HG02870 (cell line): ENCODE measurements at regions not wholly inside any gene's neighbourhood (a gene's known extent, or its start where the extent isn't known, plus 50 kb on each side); places are given as distances from the start of the nearest gene placed in this dataset.
"Not testable (repeated sequence)": the region's sequence is repeated elsewhere in the genome, so short reads cannot be mapped to it uniquely, and the experiment has no call there.

Source experiments
- ATAC-seq: cut with Tn5 transposase; IDR thresholded peaks from one replicate; pipeline ENCODE4 v1.9.1; 2021; ENCODE audit warnings: mild to moderate bottlenecking, moderate library complexity; ENCODE audit not compliant: unreplicated experiment

DNA sequence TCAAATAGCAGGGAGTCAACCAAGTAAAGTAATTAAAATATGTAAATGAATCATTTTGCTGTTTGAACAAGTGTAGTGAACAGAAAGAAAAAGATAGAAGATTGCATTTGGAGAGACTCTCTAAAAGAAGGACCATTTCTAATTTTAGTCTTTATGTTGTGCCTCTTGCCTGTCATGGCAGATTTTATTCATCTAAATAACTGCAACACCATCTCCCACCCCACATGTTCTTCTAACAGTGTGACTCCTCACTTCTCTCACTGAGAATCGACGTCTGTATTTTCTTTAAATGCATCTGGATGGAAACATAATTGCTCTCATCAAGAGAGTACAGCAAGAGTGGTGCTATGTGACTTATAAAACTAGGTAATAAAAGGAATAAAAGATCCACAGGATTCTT, 439.9 kb upstream of the GBE1 start:
- no peak for ATAC-seq

GRCh38 chr3:82198009-82198408, 436.6 kb upstream of the GBE1 start:
- no peak for ATAC-seq

- no peak for ATAC-seq
These were observed 435.2 kb upstream of the GBE1 start for GRCh38 chr3:82196645-82197044.

DNA sequence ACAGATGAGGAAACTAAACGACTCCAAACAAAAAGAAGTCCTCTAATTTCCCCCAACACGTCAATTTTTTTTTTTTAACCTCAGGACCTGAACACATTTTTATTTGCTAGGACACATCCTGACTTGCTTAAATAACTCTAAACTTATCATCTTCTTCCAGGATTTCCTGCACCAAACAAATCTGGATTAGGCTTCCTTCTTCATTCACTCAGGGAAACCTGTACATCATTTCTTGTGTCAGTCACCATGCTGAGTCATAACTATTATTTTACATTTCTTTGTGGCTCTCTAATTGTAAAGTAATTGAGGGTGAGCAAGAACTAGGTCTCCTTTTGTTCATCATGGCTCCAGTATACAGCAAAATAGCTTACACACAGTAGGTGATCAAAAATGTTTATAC, 433.4 kb upstream of the GBE1 start:
- ATAC-seq = no peak

- no peak for ATAC-seq
These were observed 424.6 kb upstream of the GBE1 start for GRCh38 chr3:82186017-82186416.

- no peak for ATAC-seq
These were observed 417.8 kb upstream of the GBE1 start for GRCh38 chr3:82179291-82179690.

- ATAC-seq = no peak
These were observed 416.8 kb upstream of the GBE1 start for GRCh38 chr3:82178291-82178690.

DNA sequence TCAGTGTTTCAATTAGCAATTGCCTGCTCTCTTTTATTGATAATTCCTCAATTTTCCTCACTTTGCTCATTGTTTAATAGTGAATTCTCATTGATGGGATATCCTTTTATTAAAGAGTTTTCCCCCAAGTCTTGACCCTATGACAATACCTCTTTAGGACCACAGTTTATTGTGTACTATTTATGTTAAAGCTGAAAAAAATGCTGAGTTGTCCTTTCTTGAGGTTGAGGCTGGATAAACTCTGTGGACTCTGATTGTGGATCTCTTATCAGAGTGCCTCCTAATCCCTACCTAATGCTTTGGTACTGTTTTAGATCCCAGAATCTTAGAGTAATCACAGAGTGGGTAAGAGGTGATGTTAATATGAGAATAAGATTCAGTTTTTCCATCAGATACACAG, 416.3 kb upstream of the GBE1 start:
- no peak for ATAC-seq

GRCh38 chr3:82165266-82165665, 403.8 kb upstream of the GBE1 start:
- ATAC-seq = no peak

DNA sequence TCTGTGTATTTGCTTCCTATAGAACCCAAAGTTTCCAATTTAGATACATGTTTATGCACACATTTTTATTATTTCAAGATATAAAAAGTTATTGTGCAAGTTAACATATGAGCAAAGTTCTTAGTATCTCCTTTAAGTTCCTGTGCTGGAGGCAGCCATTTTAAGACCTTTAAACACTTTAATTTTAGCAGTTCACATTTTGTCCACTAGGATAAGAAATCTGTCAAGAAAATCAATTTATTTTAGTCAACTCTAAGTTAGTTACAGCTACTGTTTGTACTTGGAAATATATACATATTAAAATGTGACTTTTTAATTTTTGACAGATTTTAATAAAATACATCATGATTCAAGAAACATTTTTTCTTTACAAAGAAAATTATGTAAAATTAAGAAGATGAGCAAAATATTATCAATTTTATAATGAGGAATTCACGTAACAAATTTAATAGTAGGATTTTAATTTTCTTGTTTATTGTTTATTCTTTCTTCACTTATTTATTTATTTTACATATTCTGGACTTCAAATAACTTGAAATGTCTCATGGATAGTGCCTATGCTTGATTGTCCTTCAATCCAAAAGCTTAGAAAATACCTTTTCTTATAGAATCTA, 402.6 kb upstream of the GBE1 start:
- ATAC-seq = peak; percentile 48

DNA sequence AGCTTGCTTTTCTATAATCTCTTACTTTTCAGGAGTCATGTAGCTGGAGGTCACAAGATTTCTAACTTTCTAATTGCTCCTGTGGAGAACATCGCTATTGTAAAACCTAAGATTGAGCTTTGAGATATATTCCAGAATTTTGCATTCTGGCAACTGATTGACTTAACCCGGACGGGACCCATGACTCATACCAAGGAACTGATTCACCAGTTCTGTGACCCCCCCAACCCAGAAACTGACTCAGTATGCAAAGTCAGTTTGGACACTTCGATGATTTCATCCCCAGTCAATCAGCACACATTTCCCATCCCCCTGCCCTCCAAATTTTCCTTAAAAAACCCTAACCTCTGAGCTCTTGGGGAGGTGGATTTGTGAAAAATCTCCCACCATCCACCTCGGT, 396.5 kb upstream of the GBE1 start:
- no peak for ATAC-seq

DNA sequence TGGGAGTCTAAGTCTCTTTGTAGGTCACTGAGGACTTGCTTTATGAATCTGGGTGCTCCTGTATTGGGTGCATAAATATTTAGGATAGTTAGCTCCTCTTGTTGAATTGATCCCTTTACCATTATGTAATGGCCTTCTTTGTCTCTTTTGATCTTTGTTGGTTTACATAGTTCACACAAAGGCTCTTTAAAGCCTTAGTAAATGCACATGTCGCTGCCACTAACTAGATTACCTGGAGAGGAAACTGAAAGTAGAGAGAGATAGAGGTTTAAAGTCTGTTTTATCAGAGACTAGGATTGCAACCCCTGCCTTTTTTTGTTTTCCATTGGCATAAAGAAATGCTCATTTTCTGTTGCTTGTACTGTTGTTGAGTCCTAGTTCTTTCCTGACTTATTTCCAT, 392.4 kb upstream of the GBE1 start:
- ATAC-seq = not testable (repeated sequence)

DNA sequence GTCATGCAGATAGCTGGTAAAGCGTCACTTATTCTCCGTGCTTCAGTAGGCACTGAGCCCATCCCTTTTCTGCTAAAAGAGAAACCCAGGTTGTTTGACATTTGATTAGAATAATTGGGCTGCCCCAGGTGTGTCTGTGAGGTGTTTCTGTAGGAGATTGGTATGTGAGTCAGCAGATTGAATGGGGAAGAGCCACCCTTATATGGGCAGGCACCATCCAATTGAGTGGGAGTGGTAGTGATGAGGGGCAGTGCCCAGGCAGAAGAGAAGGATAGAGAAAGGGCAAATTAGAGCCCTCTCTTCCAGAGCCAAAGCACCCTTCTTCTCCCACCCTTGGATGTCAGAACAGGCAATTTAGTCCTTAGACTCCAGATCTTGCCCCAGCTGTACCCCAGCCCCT, 384.3 kb upstream of the GBE1 start:
- no peak for ATAC-seq

DNA sequence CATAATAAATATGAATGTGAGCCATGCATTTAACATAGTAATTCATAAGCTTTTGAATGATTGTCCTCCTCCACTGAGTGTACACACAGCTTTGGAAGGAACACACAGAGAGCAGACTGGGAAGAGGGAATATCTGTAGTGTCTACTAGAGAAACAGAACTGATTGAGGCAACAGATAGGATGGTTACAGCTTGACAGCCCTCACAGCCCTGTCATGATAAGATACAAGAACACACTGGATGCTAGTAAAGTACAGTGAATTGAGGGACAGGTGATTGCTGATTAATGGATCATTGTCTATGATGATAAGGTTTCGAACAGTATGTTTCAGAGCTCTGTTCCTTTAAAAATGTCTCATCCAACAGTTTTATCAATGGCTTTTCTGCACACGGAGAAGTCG, 383.4 kb upstream of the GBE1 start:
- ATAC-seq = no peak

DNA sequence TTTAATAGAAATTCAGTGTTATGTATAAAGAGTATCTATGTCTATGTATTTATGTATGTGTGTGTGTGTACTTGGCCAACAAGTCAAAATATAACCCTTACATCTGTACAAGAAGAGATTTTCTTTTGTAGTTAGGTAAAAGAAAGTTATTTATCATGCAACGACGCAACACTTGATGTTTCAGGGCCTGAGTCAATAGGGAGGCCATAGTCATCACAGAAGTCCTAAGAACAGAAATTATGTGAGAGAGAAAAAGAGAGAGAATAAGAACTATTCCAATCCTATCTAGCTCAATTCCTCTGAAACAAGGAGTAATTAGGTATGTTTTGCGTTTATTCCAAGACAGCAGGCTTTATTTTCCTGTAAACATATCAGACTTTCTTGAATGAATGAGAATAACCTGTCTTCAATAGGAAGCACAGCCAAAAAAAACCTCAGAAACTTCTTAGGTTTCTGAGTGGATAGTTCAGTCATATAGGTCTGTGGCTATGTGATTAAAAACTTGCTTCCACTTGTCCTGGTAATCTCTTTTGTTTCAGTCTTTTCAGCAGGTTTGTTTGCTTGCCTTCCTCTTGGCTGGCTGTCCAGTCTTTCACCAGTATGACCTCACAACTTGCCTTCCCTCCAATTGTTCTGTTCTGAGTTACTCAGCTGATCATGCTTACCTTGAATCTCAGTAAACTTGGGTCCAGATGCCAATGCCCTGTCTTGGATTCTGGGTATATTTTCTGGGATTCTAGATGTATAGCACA, 382.4 kb upstream of the GBE1 start:
- peak; percentile 37 for ATAC-seq

- ATAC-seq = no peak
These were observed 380.1 kb upstream of the GBE1 start for GRCh38 chr3:82141592-82141991.

DNA sequence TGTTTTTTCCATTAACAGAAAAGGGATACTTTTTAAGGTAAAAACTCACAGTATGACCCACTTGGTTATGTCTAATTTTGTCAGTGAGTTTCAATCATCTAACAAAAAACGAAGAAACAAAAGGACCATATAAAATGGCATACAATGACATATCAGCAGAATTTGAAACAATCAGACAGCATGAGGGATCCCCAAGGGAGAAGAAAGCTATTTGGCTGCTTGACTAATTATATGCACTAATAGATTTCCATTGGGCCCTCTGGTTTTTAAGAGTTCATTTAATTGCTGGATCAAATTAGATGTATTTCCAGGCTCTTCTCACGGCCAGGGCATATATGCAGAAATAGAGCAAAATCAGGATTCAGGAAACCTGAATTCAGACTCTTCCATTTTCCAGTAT, 376.4 kb upstream of the GBE1 start:
- ATAC-seq = no peak

DNA sequence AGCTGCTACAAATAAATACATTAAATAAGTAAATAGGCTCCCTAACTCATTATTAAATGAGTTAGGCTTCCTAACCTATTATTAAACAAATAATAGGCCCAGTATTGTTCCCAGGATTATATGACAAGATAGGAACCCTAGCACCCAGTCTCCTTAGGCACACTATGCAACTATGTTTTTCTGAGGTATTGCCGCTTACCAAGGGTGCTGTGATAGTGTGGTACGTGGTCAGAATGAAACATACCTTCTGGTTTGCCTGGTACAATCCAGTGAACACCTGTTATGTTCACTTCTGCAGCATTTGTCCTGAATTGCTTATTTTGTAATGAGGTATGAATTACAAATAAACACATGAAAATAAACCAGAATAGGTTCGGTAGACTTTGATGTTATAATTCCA, 375.6 kb upstream of the GBE1 start:
- no peak for ATAC-seq

- peak; percentile 88 for ATAC-seq
These were observed 371.7 kb upstream of the GBE1 start for GRCh38 chr3:82133070-82133606.

GRCh38 chr3:82132210-82133069, 371.0 kb upstream of the GBE1 start:
- ATAC-seq = no peak

DNA sequence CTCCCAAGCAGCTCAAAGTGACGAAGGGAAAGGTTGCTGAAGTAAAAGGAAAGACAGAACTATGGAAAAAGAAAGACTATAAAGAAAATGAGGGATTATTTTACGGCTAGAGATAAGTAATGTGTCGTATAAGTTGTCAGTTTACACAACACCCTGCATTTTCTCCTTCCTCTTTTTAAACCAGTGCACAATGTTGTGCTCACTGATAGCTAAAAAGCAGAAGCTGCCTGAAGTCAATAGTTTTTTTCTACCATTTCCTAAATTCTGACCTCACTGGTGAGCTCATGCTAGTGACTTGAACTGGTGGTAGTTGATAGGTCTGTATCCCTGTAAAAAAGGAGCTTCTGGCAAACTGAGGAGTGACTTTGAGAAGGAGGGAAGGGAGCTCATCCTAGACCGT, 368.6 kb upstream of the GBE1 start:
- ATAC-seq = no peak
